ENCODE measurements at regions not wholly inside any gene's neighbourhood (a gene's known extent, or its start where the extent isn't known, plus 50 kb on each side); places are given as distances from the start of the nearest gene placed in this dataset.

GRCh38 chr12:97899529-97899928 lies 436.9 kb downstream of the RMST start:
- TF ChIP-seq CTCF (IDR thresholded peaks at IDR 0.05) (no peak), POLR2A (IDR thresholded peaks at IDR 0.05) (no peak)

Measured in adrenal gland (tissue), 5 donors.